Coronary artery (tissue), 2 donors: ENCODE measurements at regions not wholly inside any gene's neighbourhood (a gene's known extent, or its start where the extent isn't known, plus 50 kb on each side); places are given as distances from the start of the nearest gene placed in this dataset.

Experiments used
- DNase-seq: peaks from one replicate; pipeline ENCODE4 v3.0.0-alpha.2; 2017; ENCODE audit warnings: low spot score
- H3K27ac ChIP-seq, 2 donors: fragments of 200-600 bp; sonication (generic); one replicate each; pipeline ENCODE4 v1.5.1; 2016 to 2019
- H3K4me3 ChIP-seq: fragments of 200-600 bp; sonication (generic); 2 replicates; pipeline ENCODE4 v1.5.1; 2016; ENCODE audit warnings: mild to moderate bottlenecking, moderate library complexity
- CTCF ChIP-seq: fragments of 200-600 bp; sonication (generic); IDR thresholded peaks from one replicate; pipeline ENCODE4 v1.5.1; 2019; ENCODE audit warnings: antibody characterized with exemption

- H3K4me3 ChIP-seq, result no peak overlapping the region
- no peak for TF ChIP-seq CTCF
- H3K27ac ChIP-seq, result no peak overlapping the region
- no peak for DNase-seq
Observed at GRCh38 chr16:6106061-6106460, 1008.5 kb upstream of the EEF2KMT start.

GRCh38 chr16:6105115-6105514 is 1007.5 kb upstream of the EEF2KMT start:
- no peak for TF ChIP-seq CTCF
- no peak overlapping the region for H3K4me3 ChIP-seq
- H3K27ac ChIP-seq, result no peak overlapping the region
- no peak for DNase-seq

GRCh38 chr16:6104428-6104827 is 1006.8 kb upstream of the EEF2KMT start:
- no peak overlapping the region for H3K4me3 ChIP-seq
- no peak overlapping the region for H3K27ac ChIP-seq
- no peak for TF ChIP-seq CTCF
- no peak for DNase-seq

- DNase-seq, result no peak
- H3K27ac ChIP-seq, result no peak overlapping the region
- no peak overlapping the region for H3K4me3 ChIP-seq
- no peak for TF ChIP-seq CTCF
Observed at GRCh38 chr16:6103561-6103960, 1006.0 kb upstream of the EEF2KMT start.

GRCh38 chr16:6099102-6099501 is 1001.5 kb upstream of the EEF2KMT start:
- Histone ChIP-seq H3K27ac (no peak overlapping the region), H3K4me3 (no peak overlapping the region)
- DNase-seq, result no peak
- TF ChIP-seq CTCF, result no peak

- TF ChIP-seq CTCF, result no peak
- H3K27ac ChIP-seq, result no peak overlapping the region
- H3K4me3 ChIP-seq, result no peak overlapping the region
- no peak for DNase-seq
Observed at GRCh38 chr16:6096931-6097670, 999.5 kb upstream of the EEF2KMT start.

- no peak for TF ChIP-seq CTCF
- DNase-seq, result no peak
- H3K27ac ChIP-seq, result no peak overlapping the region
- no peak overlapping the region for H3K4me3 ChIP-seq
Observed at GRCh38 chr16:6095414-6095813, 997.8 kb upstream of the EEF2KMT start.
